ENCODE measurements at regions not wholly inside any gene's neighbourhood (a gene's known extent, or its start where the extent isn't known, plus 50 kb on each side); places are given as distances from the start of the nearest gene placed in this dataset.

GRCh38 chrX:21126661-21127060 lies 247.6 kb upstream of the CNKSR2 start:
- DNase-seq (ENCODE audit: low read depth): peak; percentile 35

GRCh38 chrX:21131346-21131745 lies 242.9 kb upstream of the CNKSR2 start:
- peak; percentile 47 for DNase-seq (ENCODE audit: low read depth)

- peak; percentile 78 for DNase-seq (ENCODE audit: low read depth)
Measured at GRCh38 chrX:21131786-21132185, 242.4 kb upstream of the CNKSR2 start.

- DNase-seq (ENCODE audit: low read depth): peak; percentile 28
Measured at GRCh38 chrX:21132686-21133393, 241.4 kb upstream of the CNKSR2 start.

GRCh38 chrX:21150208-21150607 lies 224.0 kb upstream of the CNKSR2 start:
- DNase-seq (ENCODE audit: low read depth): no peak

GRCh38 chrX:21151051-21151450 lies 223.2 kb upstream of the CNKSR2 start:
- DNase-seq (ENCODE audit: low read depth): no peak

GRCh38 chrX:21153033-21153432 lies 221.2 kb upstream of the CNKSR2 start:
- DNase-seq (ENCODE audit: low read depth): no peak

GRCh38 chrX:21153503-21153902 lies 220.7 kb upstream of the CNKSR2 start:
- DNase-seq (ENCODE audit: low read depth): peak; percentile 47

GRCh38 chrX:21155916-21156315 lies 218.3 kb upstream of the CNKSR2 start:
- DNase-seq (ENCODE audit: low read depth): no peak

- DNase-seq (ENCODE audit: low read depth): no peak
Measured at GRCh38 chrX:21156632-21157031, 217.6 kb upstream of the CNKSR2 start.

GRCh38 chrX:21158678-21159077 lies 215.5 kb upstream of the CNKSR2 start:
- DNase-seq (ENCODE audit: low read depth): no peak

GRCh38 chrX:21166272-21166982 lies 207.8 kb upstream of the CNKSR2 start:
- peak; percentile 63 for DNase-seq (ENCODE audit: low read depth)

- no peak for DNase-seq (ENCODE audit: low read depth)
Measured at GRCh38 chrX:21167011-21167410, 207.2 kb upstream of the CNKSR2 start.

- DNase-seq (ENCODE audit: low read depth): no peak
Measured at GRCh38 chrX:21167494-21167893, 206.7 kb upstream of the CNKSR2 start.

- DNase-seq (ENCODE audit: low read depth): no peak
Measured at GRCh38 chrX:21168401-21169160, 205.6 kb upstream of the CNKSR2 start.

- DNase-seq (ENCODE audit: low read depth): no peak
Measured at GRCh38 chrX:21171181-21171580, 203.0 kb upstream of the CNKSR2 start.

GRCh38 chrX:21174439-21174838 lies 199.8 kb upstream of the CNKSR2 start:
- DNase-seq (ENCODE audit: low read depth): no peak

GRCh38 chrX:21176921-21177571 lies 197.2 kb upstream of the CNKSR2 start:
- DNase-seq (ENCODE audit: low read depth): peak; percentile 20

- no peak for DNase-seq (ENCODE audit: low read depth)
Measured at GRCh38 chrX:21181232-21181853, 192.9 kb upstream of the CNKSR2 start.

GRCh38 chrX:21193196-21193595 lies 181.0 kb upstream of the CNKSR2 start:
- DNase-seq (ENCODE audit: low read depth): no peak

- no peak for DNase-seq (ENCODE audit: low read depth)
Measured at GRCh38 chrX:21194526-21194925, 179.7 kb upstream of the CNKSR2 start.

- DNase-seq (ENCODE audit: low read depth): no peak
Measured at GRCh38 chrX:21207080-21207479, 167.1 kb upstream of the CNKSR2 start.

Data from amniotic epithelial cell (primary cell).